ENCODE measurements at regions not wholly inside any gene's neighbourhood (a gene's known extent, or its start where the extent isn't known, plus 50 kb on each side); places are given as distances from the start of the nearest gene placed in this dataset.

GRCh38 chr11:130672911-130673310, 224.5 kb downstream of the ADAMTS15 start (continued):
- TF ChIP-seq, protein P1, sequence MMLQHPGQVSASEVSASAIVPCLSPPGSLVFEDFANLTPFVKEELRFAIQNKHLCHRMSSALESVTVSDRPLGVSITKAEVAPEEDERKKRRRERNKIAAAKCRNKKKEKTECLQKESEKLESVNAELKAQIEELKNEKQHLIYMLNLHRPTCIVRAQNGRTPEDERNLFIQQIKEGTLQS (IDR thresholded peaks at IDR 0.05), result no peak
- TF ChIP-seq SP1 (IDR thresholded peaks at IDR 0.05), result no peak

GRCh38 chr11:130673698-130674097, 225.3 kb downstream of the ADAMTS15 start:
- H3K4me1 ChIP-seq (ENCODE audit: control insufficient read depth in 4 of 4, insufficient read depth in 4 of 4, low read length in 3 of 4), result no peaks in the 10 kb centered on the region
- H3K36me3 ChIP-seq (ENCODE audit: control insufficient read depth in 4 of 4, insufficient read depth in 3 of 4, low read depth in 1 of 4, low read length in 3 of 4), result no peaks in the 10 kb centered on the region
- peaks cover 0 to 2% (median under 1%) of the 10 kb centered on the region in 4 donors for H3K9me3 ChIP-seq (ENCODE audit: control insufficient read depth in 4 of 4, low read length in 3 of 4)
- peaks cover 0 to 11% (median under 1%) of the 10 kb centered on the region in 4 donors for H3K27me3 ChIP-seq (ENCODE audit: control insufficient read depth in 4 of 4, insufficient read depth in 4 of 4, low read length in 3 of 4)
- H3K27ac ChIP-seq (ENCODE audit: low read depth in 1 of 2, low read length in 2 of 2), result no peak overlapping the region
- TF ChIP-seq GABPA (IDR thresholded peaks at IDR 0.05 in 1 of 2, conservative IDR thresholded peaks at IDR 0.05 in 1 of 2), result no peak
- H3K4me3 ChIP-seq (ENCODE audit: low read depth in 1 of 3, low read length in 3 of 3), result no peak overlapping the region
- DNase-seq (ENCODE audit: low spot score), result no peak
- 52% methylated on average over 2 of the region's 2 CpGs for WGBS
- no peak overlapping the region for H3K9ac ChIP-seq (ENCODE audit: low read depth in 1 of 2, low read length in 2 of 2)

DNA sequence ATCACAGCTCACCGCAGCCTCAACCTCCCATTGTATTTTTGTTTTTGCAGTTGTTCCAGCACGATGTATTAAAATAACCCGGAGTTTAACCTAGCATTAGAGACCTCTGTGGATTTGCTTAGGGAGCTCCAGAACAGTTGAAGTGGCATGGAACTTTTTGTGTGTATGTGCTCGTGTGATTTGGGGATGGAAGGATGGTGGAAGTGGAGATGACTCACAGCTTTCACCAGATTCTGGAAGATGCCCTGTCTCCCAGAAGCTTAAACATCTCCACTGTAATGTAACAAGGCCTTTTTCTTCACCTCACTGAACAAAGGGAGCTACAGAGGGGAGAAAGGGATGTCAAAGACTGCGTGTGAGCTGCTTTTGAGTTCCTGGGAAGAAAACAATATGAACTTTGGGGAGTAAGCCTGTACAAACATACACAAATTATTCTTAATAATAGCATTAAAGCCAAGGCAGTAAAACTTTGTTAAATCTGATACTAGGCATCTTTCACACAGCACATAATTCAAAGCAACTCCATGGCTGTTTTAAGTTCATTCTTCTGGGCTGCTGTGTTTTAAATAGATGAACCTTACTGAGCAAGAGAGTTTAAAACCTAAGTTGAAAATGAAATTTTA, 226.4 kb downstream of the ADAMTS15 start:
- Histone ChIP-seq H3K27me3 (ENCODE audit: control insufficient read depth in 4 of 4, insufficient read depth in 4 of 4, low read length in 3 of 4) (peaks cover 0 to 11% (median under 1%) of the 10 kb centered on the region in 4 donors), H3K36me3 (ENCODE audit: control insufficient read depth in 4 of 4, insufficient read depth in 3 of 4, low read depth in 1 of 4, low read length in 3 of 4) (no peaks in the 10 kb centered on the region), H3K9me3 (ENCODE audit: control insufficient read depth in 4 of 4, low read length in 3 of 4) (peaks cover 2 to 13% (median 6%) of the 10 kb centered on the region in 4 donors), H3K27ac (ENCODE audit: low read depth in 1 of 2, low read length in 2 of 2) (no peak overlapping the region), H3K4me3 (ENCODE audit: low read depth in 1 of 3, low read length in 3 of 3) (no peak overlapping the region), H3K4me1 (ENCODE audit: control insufficient read depth in 4 of 4, insufficient read depth in 4 of 4, low read length in 3 of 4) (no peaks in the 10 kb centered on the region), H3K9ac (ENCODE audit: low read depth in 1 of 2, low read length in 2 of 2) (no peak overlapping the region)
- DNase-seq (ENCODE audit: low spot score), result no peak
- WGBS, result 72% methylated on average over 5 of the region's 5 CpGs
- TF ChIP-seq FOXA1 (IDR thresholded peaks at IDR 0.05), result no peak
- TF ChIP-seq, protein P2, sequence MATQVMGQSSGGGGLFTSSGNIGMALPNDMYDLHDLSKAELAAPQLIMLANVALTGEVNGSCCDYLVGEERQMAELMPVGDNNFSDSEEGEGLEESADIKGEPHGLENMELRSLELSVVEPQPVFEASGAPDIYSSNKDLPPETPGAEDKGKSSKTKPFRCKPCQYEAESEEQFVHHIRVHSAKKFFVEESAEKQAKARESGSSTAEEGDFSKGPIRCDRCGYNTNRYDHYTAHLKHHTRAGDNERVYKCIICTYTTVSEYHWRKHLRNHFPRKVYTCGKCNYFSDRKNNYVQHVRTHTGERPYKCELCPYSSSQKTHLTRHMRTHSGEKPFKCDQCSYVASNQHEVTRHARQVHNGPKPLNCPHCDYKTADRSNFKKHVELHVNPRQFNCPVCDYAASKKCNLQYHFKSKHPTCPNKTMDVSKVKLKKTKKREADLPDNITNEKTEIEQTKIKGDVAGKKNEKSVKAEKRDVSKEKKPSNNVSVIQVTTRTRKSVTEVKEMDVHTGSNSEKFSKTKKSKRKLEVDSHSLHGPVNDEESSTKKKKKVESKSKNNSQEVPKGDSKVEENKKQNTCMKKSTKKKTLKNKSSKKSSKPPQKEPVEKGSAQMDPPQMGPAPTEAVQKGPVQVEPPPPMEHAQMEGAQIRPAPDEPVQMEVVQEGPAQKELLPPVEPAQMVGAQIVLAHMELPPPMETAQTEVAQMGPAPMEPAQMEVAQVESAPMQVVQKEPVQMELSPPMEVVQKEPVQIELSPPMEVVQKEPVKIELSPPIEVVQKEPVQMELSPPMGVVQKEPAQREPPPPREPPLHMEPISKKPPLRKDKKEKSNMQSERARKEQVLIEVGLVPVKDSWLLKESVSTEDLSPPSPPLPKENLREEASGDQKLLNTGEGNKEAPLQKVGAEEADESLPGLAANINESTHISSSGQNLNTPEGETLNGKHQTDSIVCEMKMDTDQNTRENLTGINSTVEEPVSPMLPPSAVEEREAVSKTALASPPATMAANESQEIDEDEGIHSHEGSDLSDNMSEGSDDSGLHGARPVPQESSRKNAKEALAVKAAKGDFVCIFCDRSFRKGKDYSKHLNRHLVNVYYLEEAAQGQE (IDR thresholded peaks at IDR 0.05), result no peak
- no peak for TF ChIP-seq MAX (IDR thresholded peaks at IDR 0.05)
- no peak for TF ChIP-seq JUND (IDR thresholded peaks at IDR 0.05)
- no peak for TF ChIP-seq HNF4G (IDR thresholded peaks at IDR 0.05)
- TF ChIP-seq FOXA2 (IDR thresholded peaks at IDR 0.05), result no peak
- no peak for TF ChIP-seq NR2F2 (IDR thresholded peaks at IDR 0.05)
- no peak for TF ChIP-seq GABPA (IDR thresholded peaks at IDR 0.05 in 1 of 2, conservative IDR thresholded peaks at IDR 0.05 in 1 of 2)
- TF ChIP-seq RXRA (IDR thresholded peaks at IDR 0.05), result no peak
- TF ChIP-seq, protein P3, sequence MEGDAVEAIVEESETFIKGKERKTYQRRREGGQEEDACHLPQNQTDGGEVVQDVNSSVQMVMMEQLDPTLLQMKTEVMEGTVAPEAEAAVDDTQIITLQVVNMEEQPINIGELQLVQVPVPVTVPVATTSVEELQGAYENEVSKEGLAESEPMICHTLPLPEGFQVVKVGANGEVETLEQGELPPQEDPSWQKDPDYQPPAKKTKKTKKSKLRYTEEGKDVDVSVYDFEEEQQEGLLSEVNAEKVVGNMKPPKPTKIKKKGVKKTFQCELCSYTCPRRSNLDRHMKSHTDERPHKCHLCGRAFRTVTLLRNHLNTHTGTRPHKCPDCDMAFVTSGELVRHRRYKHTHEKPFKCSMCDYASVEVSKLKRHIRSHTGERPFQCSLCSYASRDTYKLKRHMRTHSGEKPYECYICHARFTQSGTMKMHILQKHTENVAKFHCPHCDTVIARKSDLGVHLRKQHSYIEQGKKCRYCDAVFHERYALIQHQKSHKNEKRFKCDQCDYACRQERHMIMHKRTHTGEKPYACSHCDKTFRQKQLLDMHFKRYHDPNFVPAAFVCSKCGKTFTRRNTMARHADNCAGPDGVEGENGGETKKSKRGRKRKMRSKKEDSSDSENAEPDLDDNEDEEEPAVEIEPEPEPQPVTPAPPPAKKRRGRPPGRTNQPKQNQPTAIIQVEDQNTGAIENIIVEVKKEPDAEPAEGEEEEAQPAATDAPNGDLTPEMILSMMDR (IDR thresholded peaks at IDR 0.05; ENCODE audit: low read depth, low read length, missing input control), result no peak
